Hematopoietic multipotent progenitor cell treated with erythropoietin and hydrocortisone succinate and interleukin-3 and kit ligand, for 15 days (in vitro differentiated cells): ENCODE measurements at regions not wholly inside any gene's neighbourhood (a gene's known extent, or its start where the extent isn't known, plus 50 kb on each side); places are given as distances from the start of the nearest gene placed in this dataset.
"Not testable (repeated sequence)": the region's sequence is repeated elsewhere in the genome, so short reads cannot be mapped to it uniquely, and the experiment has no call there.

Source experiments
- DNase-seq: peaks from one replicate; pipeline ENCODE4 v3.0.0-alpha.2; 2015; ENCODE audit warnings: low spot score

DNA sequence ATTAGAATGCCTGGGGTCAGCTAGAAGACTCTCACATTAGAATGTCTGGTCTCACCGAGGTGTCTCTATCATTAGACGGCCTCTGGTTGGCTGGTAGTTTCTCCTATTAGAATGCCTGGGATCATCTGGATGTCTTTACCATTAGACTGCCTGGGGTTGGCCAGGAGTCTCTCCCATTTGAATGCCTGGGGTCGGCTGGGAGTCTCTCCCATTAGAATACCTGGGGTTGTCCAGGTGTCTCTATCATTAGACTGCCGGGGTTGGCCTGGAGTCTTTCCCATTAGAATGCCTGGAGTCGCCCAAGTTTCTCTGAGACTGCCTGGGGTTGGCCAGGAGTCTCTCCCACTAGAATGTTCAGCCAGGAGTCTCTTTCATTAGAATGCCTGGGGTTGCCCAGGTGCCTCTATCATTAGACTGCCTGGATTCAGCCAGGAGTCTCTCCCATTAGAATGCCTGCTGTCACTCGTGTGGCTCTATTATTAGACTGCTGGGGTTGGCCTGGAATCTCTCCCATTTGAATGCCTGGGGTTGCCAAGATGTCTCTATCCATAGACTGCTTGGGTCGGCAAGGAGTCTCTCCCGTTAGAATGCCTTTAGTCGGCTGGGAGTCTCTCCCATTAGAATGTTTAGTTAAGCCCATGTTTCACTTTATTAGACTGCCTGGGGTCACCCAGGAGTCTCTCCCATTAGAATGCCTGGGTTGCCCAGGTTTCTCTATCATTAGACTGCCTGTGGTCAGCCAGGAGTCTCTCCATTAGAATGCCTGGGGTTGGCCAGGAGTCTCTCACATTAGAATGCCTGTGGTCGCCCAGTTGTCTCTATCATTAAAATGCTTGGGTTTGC, 1467.8 kb downstream of the UQCRFS1 start:
- DNase-seq, result no peak

DNA sequence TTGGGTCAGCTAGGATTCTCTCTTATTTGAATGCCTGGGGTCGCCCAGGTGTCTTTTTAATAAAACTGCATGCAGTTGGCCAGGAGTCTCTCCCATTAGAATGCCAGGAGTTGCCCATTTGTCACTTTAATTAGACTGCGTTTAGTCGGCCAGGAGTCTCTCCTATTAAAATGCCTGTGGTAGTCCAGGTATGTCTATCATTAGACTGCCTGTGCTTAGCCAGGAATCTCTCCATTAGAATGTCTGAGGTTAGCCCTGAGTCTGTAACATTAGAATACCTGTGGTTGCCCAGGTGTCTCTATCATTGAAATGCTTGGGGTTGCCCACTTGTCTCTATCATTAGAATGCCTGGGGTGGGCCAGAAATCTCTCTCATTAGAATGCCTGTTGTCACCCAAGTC, 1470.9 kb downstream of the UQCRFS1 start:
- no peak for DNase-seq

DNA sequence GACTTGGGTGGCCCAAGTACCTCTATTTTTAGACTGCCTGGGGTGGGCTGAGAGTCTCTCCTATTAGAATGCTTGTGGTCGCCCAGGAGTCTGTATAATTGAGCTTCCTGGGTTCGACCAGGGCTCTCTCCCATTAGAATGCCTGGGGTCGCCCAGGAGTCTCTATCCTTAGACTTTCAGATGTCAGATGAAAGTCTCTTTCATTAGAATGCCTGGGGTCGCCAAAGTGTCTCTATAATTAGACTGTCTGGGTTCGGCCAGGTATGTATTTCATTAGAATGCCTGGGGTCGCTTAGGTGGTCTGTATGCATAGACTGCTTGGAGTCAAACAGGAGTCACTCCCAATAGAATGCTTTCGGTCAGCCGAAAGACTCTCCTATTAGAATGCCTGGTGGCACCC, 1471.7 kb downstream of the UQCRFS1 start:
- no peak for DNase-seq

DNA sequence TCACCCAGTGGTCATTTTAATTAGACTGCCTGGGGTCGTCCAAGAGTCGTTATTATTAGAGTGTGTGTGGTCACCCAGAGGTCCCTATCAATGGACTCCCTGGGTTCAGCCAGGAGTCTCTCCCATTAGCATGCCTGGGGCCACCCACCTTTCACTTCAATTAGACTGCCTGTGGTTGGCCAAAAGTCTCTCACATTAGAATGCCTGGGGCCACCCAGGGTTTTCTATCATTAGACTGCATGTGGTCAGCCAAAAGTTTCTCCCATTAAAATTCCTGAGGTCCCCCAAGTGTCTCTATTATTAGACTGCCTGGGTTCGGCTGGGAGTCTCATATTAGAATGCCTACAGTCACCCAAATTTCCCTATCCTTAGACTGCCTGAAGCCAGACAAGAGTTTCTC, 1472.6 kb downstream of the UQCRFS1 start:
- no peak for DNase-seq

DNA sequence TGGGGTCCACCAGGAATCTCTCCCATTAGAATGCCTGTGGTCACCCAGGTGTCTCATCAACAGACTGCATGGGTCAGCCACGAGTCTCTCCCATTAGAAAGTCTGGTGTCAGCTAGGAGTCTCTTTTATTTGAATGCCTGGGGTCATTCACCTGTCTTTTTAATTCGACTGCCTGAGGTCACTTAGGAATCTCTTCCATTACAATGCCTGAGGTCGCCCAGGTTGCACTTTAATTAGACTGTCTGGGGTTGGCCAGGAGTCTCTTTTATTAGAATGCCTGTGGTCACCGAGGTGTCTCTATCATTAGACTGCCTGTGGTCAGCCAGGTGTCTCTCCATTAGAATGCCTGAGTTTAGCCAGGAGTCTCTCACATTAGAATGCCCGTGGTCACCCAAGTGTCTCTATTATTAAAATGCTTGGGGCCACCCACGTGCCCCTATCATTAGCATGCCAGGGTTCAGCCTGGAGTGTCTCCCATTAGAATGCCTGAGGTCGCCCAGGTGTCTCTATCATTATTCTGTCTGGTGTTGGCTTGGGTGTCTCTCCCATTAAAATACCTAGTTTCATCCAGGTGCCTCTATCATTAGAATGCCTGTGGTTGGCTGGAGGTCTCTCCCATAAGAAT, 1474.3 kb downstream of the UQCRFS1 start:
- no peak for DNase-seq

DNA sequence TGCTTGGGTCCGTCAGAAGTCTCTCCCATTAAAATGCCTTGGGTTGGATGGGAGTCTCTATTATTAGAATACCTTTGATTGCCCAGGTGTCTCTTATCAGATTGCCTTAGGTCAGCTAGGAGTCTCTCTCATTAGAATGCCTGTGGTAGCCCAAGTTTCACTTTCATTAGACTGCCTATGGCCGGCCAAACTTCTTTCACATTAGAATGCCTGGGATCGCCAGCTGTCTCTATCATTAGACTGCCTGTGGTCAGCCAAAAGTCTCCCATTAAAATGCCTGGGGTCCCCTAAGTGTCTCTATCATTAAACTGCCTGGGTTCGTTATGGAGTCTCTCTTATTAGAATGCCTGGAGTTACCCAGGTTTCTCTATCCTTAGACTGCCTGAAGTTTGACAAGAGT, 1476.7 kb downstream of the UQCRFS1 start:
- DNase-seq, result no peak

DNA sequence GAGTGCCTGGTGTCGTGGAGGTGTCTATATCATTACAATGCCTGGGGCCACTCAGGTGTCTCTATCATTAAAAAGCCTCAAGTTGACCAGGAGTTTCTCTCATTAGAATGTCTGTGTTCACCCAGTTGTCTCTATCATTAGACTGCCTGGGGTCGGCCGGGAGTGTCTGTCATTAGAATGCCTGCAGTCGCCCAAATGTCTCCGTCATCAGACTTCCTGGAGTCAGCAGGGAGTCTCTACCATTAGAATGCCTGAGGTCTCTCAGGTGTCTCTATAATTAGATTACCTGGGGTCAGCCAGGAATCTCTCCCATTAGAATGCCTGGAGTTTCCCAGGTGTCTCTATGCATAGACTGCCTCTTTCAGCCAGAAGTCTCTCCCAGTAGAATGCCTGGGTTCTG, 1477.6 kb downstream of the UQCRFS1 start:
- DNase-seq, result no peak

DNA sequence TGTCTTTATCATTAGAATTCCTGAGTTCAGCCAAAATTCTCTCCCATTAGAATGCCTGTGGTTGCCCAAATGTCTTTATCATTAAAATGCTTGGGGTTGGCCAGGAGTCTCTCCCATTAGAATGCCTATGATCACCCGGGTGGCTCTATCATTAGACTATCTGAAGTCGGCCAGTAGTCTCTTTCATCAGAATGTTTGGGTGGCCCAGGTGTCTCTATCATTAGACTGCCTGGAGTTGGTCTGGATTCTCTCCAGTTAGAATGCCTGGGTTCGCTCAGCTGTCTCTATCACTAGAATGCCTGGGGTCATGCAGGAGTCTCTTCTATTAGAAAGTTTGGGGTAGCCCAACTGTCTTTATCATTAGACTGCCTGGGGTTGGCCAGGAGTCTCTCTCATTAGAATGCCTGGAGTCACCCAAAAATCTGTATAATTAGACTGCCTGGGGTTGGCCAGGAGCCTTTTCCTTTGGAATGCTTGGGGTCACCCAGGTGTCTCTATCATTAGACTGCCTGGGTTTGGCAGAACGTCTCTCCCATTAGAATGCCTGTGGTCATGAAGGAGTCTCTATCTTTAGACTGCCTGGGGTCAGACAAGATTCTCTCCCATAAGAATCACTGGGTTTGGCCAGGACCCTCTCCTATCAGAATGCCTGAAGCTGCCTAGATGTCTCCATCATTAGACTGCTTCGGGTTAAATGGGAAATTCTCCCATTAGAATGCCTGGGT, 1478.3 kb downstream of the UQCRFS1 start:
- DNase-seq, result no peak

DNA sequence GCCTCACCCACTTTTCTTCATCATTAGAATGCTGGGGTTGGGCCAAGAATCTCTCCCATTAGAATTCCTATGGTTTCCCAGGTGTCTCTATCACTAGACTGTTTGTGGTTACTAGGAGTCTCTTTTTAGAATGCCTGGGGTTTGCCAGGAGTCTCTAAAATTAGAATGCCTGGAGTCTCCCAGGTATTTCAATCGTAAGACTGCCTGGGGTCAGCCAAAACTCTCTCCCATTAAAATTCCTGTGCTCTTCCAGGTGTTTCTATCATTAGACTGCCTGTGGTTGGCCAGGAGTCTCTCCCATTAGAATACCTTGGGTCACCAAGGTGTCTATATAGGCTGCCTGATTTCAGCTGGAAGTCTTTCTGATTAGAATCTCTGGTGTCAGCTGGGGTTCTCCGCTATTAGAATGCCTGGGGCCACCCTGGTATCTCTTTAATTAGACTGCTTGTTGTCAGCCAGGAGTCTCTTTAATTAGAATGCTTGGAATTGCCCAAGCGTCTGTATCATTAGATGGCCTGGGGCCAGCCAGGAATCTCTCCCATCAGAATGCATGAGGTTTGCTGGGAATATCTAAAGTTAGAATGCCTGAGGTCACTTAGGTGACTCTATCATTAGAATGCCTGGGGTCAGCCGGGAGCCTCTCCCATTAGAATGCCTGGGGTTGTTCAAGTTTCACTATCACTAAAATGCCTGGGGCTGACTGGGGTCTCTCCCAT, 1479.2 kb downstream of the UQCRFS1 start:
- no peak for DNase-seq

DNA sequence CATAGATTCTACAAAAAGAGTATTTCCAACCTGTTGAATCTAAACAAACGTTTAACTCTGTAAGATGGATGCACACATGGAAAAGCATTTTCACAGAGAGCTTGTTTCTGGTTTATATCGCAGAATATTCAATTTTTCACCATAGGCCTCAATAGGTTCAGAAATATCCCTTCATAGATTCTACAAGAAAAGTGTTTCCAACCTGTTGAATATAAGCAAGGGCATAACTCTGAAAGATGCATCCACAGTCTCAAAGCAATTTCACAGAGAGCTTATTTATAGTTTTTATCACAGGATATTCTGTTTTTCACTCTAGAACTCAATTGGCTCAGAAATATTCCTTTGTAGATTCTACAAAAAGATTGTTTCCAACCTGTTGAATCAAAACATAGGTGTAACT, 1483.6 kb downstream of the UQCRFS1 start:
- DNase-seq, result no peak

DNA sequence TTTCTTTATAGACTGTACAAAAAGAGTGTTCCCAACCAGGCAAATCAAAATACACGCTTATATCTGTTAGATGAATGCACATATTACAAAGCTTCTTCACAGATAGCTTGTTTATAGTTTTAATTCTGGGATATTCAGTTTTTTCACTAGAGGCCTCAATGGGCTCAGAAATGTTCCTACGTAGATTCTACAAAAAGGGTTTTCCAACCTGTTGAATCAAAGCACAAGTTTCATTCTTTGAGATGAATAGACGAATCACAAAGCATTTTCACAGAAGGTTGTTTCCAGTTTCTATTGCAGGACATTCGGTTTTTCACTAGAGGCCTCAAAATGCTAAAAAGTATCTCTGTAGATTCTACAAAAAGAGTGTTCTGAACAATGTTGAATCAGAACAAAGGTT, 1490.3 kb downstream of the UQCRFS1 start:
- no peak for DNase-seq

DNA sequence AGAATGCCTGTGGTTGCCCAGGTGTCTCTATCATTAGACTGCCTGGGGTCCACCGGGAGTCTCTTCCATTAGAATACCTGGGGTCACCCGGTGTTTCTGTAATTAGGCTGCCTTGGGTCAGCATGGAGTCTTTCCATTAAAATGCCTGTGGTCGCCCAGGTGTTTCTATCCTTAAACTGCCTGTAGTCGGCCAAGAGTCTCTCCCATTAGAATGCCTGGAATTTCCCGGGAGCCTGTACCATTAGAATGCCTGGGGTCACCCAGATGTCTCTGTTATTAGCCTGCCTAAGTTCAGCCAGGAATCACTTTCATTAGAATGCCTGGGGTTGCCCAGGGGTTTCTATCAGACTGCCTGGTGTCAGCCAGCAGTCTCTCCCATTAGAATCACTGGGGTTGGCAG, 1492.8 kb downstream of the UQCRFS1 start:
- DNase-seq, result no peak

DNA sequence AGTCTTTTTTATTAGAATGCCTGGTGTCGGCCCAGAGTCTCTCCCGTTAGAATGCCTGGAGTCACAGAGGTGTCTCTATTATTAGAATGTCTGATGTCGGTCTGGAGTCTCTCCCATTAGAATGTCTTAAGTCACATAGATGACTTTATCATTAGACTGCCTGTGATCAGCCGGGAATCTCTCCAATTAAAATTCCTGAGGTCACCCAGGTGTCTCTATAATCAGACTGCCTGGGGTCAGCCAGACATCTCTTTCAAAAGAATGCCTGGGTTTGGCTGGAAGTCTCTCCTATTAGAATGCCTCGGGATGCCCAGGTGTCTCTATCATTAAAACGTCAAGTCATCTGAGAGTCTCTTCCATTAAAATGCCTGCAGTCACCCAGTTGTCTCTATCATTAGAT, 1493.9 kb downstream of the UQCRFS1 start:
- no peak for DNase-seq

DNA sequence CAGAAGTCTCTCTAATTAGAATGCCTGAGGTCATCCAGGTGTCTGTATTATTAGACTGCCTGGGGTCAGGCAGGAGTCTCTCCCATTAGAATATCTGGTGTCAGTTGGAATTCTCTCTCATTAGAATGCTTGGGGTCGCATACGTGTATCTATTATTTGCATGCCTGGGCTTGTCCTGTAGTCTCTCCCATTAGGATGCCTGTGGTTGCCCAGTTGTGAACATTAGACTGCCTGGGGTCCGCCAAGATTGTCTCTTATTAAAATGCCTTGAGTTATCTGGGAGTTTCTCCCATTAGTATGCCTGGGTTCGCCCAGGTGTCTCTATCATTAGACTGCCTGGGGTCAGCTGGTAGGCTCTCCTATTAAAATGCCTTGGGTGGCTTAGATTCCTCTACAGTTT, 1494.7 kb downstream of the UQCRFS1 start:
- DNase-seq, result no peak

DNA sequence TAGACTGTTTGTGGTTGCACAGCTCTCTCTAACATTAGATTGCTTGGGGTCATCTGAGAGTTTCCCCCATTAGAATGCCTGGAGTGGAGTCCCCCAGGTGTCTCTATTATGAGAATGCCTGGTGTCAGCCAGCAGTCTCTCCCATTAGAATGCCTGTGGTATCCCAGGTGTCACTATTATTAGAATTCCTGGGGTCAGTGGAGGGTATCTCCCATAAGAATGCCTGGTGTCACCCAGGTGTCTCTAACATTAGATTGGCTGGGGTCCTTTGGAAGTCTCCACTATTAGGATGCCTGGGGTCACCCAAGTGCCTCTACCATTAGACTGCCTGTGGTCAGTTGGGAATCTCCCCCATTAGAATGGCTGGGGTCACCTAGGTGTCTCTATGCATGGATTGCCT, 1495.1 kb downstream of the UQCRFS1 start:
- DNase-seq, result no peak

DNA sequence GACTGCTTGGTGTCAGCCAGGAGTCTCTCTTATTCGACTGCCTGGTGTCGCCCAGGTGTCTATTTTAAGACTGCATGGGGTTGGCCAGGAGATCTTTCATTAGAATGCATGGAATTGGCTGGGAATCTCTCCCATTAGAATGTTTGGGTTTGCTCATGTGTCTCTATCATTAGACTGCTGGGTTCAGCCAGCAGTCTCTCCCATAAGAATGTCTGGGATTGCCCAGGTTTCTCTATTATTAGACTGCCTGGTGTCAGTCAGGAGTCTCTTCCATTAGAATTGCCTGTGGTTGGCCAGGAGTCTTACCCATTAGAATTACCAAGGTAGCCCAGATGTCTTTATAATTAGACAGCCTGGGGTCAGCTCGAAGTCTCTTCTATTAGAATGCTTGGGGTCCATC, 1496.0 kb downstream of the UQCRFS1 start:
- no peak for DNase-seq

DNA sequence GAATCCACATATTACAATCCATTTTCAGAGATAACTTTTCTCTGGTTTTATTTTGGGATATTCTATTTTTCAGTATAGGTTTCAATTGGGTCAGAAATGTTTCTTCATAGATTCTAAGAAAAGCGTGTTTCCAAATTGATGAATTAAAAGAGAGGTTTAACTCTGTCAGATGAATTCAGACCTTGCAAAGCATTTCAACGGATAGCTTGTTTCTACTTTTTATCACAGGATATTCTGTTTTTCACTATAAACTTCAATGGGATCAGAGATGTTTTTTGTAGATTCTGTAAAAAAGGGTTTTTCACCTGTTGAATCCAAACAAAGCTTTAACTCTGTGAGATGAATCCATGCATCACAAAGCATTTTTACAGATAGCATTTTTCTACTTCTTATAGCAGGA, 1498.1 kb downstream of the UQCRFS1 start:
- no peak for DNase-seq

DNA sequence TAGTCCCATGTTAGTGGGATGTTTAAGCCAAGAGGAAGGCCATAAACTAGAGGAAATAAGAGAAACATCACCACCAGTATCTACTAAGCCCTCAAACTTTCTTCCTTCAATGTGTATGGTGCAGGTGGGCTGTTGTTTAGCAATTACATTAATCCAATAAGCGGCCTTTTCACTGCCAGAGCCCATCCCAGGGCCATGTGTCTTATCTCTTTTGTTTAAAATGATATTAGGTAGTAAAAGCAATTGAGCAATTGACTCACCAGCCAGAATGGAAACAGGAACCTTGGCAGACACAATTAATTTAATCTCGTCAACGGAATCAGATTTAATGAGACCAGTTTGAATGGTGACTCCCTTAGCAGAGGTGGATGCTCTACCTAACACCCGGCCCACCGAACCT, 1503.5 kb downstream of the UQCRFS1 start:
- DNase-seq, result no peak

DNA sequence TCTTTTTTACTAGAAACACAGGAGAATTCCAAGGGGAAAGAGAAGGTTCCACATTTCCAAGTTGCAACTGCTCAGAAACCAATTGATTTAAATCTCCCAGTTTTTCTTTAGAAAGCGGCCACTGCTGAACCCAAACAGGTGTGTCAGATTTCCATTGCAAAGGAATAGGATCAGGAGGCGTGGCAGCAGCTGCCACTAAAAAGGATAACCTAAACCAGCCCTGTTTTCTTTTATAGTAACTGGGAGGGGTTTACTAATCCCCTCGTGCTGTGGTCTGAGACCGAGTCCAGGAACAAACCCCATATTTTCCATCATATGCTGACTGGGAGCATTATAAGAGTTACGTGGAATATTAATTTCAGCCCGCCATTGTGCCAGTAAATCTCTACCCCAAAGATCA, 1504.0 kb downstream of the UQCRFS1 start:
- not testable (repeated sequence) for DNase-seq

DNA sequence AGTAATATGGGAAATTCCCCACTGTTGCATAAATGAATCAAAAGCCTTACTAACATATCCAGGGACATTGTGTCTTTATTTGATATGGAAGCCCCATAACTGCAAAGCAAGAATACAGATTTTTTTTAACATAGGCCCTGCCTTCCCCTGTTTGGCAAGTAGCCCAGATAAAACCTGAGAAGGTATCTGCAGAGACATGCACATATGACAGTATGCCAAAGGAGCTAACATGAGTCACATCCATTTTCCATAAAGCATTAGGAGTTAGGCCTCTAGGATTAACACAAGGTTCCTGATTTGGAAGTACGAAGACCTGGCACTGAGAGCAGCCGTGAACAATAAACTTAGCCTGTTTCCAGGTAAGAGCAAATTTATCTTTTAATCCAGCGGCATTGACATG, 1505.9 kb downstream of the UQCRFS1 start:
- DNase-seq, result not testable (repeated sequence)

DNA sequence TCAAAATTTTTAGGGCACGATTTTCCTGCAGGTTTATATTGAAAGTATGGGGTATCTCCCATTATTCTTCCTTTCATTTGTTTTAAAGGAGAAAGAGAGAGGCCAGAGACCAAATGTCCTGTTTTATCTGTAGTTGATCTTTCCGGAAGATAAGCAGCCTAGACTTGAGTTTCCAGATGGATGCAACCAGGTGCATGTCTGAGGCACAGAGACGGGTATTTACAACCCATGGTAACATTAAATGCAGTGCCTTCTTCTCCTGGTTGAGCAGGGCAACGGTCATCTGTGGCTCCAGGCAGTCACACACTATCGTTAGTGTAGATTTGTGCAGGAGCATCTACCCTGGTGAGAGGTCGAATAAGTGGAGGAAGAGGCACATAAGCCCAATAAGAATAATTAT, 1507.1 kb downstream of the UQCRFS1 start:
- DNase-seq, result no peak

DNA sequence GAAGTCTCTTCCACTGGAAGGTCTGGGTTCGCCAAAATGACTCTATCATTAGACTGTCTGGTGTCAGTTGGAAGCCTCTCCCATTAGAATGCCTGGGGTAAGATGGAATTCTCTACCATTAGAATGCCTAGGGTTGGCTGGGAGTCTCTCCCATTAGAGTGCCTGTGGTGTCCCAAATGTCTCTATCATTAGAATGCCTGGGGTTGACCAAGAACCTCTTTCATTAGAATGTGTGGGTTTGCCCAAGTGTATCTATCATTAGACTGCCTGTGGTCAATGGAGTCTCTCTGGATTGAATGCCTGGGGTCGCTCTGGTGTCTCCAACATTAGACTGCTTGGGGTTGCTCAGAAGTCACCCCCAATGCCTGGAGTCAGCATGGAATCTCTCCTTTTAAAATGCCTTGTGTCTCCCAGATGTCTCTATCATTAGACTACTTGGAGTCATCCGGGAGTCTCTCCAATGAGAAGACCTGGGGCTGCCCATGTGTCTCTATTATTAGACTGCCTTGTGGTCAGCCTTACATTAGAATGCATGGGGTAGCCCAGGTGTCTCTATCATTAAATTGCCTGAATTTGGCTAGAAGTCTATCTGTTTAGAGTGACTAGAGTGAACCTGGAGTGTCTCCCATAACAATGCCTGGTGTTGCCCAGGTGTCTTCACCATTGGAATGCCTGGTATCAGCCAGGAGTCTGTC, 1518.4 kb downstream of the UQCRFS1 start:
- DNase-seq, result no peak
